HG03442 (cell line): ENCODE measurements at regions not wholly inside any gene's neighbourhood (a gene's known extent, or its start where the extent isn't known, plus 50 kb on each side); places are given as distances from the start of the nearest gene placed in this dataset.

Experiments
- ATAC-seq: cut with Tn5 transposase; IDR thresholded peaks from one replicate; pipeline ENCODE4 v1.9.1; 2021; ENCODE audit warnings: mild to moderate bottlenecking, moderate library complexity; ENCODE audit not compliant: unreplicated experiment

DNA sequence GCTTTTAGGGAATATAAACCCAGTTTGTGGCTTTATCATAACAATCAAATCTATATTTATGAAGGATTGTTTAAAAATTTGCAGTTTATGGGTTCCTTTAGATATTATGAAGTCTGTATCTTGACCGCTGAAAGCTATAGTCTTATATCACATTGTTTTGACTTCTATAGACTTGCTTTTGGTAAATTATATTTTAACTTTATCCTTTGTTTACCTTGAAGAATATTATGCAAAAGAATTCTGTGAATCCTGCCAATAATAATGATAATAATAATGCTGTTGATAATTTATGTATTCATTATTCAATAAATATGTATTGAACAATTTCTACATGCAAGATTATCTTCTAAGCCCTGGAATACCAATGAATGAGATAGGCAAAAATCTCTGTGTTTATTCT lies 101.9 kb upstream of the MTPN start:
- no peak for ATAC-seq

- ATAC-seq = no peak
Measured at GRCh38 chr7:136078630-136079029, 101.5 kb upstream of the MTPN start.

GRCh38 chr7:136076954-136077353 lies 99.8 kb upstream of the MTPN start:
- no peak for ATAC-seq

DNA sequence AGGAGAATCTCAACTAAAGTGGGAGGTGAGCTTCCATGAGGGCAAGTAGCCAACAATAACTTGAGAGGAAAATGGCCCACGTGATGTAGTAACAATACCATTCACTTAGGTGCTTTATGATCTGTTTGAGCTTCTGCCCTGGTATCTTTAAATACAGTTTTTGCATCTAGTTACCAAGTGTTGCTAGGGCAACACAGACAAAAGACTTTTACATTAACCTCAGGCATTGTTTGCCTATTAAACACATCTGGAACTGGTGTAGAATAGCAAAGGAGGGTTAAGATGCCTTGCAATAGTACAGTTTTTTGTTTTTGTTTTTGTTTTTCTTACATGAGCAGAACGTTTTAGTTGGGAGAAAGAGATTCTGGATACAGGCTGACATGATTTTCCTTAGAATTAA lies 97.7 kb upstream of the MTPN start:
- no peak for ATAC-seq

- no peak for ATAC-seq
Measured at GRCh38 chr7:136072447-136072846, 95.3 kb upstream of the MTPN start.

DNA sequence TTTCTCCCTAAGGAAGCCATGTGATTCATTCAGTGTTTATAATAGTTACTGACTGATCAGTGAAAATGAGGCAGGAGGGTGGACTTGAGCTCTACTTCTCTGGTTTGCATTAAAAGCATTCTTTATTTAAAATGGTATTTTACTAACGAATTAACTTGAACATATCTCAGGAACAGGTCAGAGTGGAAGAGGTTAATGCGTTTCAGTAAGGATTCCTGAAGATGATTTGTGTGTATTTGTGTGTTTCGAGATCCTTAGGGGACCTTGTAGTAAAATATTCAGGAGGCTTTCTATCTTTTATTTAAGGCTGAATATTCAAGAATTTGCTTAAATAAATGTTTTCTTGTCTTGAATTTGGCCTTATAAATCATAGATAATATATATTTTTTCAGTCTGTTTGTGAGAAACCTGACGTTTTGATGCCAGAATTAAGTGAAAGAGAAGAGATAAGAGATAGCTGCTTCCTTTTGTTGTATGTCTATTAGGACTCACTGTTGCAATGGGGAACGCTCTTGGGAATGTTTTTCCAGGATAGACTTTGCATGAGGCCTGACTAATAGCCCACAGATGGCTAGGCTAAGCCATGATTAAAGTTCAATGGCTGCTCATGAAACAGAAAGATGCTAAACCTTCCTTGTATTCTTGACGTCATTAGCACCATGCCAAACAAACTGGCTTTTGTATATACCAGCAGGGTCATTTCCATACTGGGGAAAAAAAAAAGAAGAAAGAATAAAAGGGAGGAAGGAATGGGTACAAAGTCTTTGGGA lies 93.8 kb upstream of the MTPN start:
- no peak for ATAC-seq

DNA sequence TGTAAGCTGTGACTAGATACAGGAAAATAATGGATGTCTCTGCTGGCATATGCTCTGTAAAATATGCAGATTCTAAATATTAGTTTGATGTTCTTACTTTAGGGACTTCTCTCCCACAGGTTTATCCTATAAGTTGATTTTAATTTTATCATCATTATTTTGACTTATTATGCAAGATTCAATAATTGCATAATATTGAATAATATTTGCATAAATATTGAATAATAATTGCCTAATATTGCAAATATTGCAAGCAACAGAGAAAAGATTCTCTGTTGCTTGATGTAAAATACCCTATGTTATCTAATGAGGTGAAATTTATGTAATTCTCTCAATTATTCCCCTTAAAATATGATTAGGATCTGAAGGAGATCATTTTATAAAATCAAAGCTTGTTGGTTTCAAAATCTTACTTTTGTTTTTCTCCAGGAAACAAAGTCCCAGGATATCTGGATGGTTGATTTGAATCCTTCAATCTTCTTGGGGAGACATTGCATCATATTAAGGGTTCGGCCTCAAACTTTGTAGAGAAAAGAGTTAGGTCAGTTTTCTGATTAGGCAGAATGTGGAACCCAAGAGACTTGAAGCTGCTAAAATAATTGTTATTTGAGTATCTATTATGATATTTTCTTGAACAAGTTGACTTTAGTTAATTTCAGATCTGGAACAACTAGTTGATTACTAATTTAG lies 92.8 kb upstream of the MTPN start:
- ATAC-seq = no peak

DNA sequence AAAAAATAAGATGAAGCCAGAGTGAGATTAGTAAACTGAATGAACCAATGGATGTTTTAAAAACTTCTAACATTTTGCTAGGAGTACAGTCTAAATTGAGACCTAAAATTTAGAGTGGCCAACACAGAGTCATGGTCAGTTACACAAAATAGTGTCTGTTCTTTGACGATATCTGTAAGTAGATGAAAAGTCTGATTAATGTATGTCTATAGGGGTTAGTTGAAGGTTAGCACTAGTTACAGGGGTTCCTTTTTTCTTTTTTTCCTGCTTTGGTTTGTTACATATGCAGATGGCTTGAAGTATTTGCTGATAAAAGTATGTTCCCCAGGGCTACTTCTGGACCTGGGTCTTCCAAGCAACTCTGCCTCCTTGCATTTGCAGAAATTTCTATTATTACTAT lies 90.1 kb upstream of the MTPN start:
- ATAC-seq = no peak

DNA sequence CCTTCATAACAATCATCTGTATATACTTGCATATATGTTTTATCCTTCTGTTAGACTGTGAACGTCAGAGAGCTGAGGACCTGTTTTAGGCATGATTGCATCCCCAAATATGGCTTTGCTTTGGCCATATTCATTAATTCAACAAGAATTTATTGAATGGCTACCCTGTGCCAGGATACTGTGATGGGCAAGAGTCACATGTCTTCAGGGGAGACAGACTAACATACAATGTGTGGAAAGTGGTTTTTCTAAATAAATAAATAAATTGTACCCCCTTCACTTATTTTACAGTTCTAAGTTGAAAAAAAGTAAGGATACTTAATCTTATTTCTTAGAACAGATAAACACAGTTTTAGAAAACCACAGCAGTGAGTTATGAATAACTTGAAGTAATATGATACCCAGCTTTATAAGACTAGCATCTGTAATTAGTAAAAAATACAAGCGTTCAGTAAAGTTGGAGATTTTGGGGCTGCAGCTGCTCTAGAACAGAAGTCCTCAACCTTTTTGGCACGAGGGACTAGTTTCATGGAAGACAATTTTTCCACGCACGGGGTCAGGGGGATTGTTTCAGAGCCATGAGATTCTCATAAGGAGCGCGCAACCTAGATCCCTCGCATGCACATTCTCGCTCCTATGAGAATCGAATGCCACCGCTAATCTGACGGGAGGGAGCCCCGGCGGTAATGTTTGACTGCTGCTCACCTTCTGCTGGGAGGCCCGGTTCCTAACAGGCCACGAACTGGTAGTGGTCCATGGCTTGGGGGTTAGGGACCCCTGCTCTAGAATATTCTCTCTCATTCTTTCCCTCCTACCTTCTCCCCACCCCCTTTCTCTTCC lies 89.4 kb upstream of the MTPN start:
- ATAC-seq = no peak

DNA sequence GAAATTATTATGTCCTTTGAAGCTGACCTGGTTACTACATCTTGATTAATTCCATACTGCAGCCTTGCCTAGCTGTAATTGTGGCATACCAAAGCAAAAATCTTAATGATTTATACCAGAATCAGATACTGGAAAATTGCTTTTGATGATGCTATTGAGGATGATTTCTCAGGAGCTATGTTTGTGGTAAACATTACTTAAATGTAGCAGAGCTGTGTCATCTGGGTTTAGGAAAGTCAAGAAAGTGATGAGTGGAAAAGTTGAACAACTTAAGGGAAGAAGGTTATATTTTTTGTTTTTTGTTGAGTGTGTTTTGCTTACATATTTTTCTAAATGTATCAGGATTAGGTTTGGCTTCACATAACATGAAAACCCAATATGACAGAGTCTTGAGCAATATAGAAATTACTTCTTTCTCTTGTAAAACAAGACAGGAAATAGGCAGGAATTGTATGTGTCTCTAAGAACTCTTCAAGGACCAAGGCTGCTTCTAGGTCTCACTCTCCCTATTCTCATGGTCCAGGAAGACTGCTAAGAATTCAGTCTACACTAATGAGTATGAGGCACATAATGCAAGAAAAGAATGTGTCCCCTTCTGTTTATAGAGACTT lies 87.6 kb upstream of the MTPN start:
- ATAC-seq = no peak

- no peak for ATAC-seq
Measured at GRCh38 chr7:136064081-136064480, 86.9 kb upstream of the MTPN start.

DNA sequence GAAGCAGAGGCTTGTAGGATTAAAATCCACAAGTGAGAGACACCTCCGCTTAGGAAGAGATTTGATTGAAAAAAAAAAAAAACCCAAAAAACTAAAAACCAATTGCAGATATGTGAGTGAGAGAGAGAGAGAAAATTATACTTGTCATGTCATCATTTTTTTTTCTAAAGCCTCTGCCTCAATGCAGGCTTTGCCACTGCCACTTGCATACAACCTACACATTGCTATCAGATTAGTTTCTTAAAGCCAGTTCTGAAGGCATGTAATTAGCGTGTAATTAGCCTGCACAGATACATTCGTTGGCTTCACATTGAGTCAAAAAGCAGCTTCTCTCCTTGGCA lies 86.1 kb upstream of the MTPN start:
- ATAC-seq = no peak

GRCh38 chr7:136062625-136063325 lies 85.6 kb upstream of the MTPN start:
- no peak for ATAC-seq

GRCh38 chr7:136061433-136061832 lies 84.3 kb upstream of the MTPN start:
- ATAC-seq = no peak

DNA sequence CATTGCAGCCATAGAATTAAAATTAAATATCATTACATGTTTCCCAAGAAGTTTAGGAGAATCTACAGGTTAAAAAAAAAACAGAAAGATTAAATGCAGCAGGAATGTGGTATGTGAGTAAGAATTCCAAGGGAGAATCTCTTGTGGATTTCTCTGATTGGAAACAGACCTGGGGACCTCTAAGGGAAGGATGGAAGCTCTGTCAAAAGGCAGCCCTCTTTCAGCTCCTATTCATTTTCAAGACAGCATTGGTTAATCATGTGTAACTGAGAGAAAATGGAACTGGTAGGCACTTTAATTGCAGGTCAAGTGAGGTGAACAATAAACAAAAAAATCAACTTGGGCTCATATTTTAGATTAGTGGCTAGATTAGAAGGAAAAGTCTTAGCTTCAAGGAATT lies 81.4 kb upstream of the MTPN start:
- no peak for ATAC-seq

DNA sequence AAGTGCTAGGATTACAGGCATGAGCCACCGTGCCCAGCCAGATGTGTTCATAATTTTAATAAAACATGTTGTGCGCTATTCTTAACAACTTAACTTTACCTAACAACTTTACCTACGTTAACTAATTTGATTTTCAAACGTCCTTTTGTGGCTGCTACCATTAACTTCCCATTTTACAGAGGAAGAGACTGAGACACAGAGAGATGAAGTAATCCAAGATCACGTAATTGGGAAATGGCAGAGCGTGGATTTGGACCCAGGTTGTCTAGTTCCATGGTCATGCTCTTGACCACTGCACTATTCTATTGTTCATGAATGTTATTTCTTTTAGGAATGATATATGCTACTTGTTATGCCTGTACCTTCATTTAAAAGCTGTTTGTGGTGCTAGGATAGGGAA lies 80.3 kb upstream of the MTPN start:
- no peak for ATAC-seq

GRCh38 chr7:136056651-136057231 lies 79.6 kb upstream of the MTPN start:
- no peak for ATAC-seq

DNA sequence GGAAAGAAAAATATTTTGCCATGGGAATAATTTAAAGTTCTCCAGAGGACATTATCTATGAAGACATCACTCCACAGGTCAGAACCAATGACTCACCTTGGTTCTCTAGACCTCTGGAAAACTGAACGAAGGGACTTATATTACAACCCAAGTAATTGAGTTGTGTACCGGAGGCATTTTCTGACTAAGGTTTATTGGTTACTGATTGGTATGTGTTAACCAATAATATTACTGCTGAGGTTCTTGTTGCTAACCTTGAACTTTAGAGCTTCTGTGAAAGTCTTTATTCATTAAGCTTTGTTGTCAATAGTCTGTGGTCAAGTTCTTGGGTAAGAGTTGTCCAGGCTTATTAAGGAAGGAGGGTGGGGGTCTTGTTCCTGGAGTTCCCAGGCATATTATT lies 78.1 kb upstream of the MTPN start:
- ATAC-seq = no peak

DNA sequence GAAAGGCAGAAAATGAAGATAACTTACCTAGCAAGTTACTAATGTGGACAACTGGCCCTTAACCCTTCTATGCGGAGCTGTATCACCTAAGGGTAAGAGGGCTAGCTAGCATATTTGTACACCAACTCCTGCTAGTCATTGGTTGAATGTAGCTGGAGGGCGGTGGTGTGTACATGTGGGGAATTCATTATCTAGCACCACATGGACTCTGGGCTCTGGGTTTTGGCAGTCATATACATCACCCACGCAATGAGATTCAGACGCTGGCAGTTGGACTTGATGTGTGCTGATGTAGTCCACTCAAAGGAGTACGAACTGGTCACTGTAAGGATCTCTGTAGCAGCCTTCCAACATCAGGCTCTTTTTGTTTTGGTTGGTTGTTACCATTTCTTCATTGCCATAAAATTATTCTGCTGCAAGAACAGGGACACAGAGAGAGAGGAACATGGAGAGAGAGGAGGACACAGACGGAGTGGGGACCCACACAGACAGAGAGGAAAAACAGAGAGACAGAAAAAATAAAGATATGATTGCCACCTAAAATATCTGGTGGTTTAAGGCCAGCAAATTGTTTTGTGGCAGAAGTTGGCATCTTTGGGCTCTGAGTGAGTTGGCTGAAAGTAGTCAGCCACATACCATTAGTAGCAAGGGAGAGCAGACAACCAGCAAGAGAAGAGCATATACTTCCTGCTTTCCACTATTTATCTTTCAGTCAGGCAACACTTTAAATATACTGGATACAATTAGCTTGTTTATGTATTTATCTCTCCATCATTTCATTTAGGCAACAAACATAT lies 76.7 kb upstream of the MTPN start:
- no peak for ATAC-seq
